HG03558 (cell line): ENCODE measurements at regions not wholly inside any gene's neighbourhood (a gene's known extent, or its start where the extent isn't known, plus 50 kb on each side); places are given as distances from the start of the nearest gene placed in this dataset.

ENCODE experiments used
- ATAC-seq: cut with Tn5 transposase; IDR thresholded peaks from one replicate; pipeline ENCODE4 v1.9.1; 2021; ENCODE audit warnings: moderate number of reproducible peaks; ENCODE audit not compliant: unreplicated experiment; ENCODE audit errors: extremely low read depth

DNA sequence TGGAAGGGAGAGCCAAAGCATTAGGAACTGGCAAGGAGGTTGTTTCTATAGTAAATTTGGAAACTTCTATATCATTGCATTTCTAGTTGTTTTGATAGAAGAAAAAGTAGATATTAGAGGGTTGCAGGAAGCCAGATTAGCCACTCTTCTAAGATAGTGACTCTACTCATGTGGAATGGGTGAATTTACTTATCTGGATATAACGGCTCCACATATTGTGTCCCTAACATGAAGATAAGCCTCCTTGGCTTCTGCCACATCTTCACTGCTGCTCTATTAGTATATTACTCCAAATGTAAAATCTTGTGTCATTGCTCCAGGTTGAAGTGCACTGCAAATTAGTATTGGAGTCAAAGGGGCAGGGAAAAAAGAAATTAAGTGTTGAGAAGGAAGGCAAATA, 283.3 kb downstream of the CASP12 start:
- ATAC-seq = no peak

DNA sequence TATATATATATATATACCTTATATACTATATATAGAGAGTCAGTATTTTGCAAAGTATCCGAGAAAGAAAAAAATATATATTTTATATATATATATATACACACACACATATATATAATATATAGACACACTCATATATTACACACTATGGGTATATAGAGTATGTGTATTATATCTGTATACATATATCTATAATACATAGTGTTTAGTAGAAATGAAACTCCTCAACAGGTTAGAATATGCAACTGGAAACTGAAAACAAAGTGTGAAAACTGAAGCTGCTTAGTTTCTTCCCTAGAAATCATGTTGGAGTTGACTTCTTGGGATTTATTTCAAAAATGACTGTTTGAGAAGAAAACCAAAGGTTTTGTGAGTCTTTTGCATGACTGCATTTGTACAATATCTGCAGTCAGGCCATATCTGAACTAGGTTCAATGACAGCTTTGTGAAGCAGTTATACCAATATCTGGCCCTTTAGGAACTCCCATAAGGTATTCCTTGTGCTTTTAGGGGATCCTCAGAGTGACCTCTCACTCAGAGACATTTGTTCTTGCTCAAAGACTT, 284.1 kb downstream of the CASP12 start:
- ATAC-seq = no peak

DNA sequence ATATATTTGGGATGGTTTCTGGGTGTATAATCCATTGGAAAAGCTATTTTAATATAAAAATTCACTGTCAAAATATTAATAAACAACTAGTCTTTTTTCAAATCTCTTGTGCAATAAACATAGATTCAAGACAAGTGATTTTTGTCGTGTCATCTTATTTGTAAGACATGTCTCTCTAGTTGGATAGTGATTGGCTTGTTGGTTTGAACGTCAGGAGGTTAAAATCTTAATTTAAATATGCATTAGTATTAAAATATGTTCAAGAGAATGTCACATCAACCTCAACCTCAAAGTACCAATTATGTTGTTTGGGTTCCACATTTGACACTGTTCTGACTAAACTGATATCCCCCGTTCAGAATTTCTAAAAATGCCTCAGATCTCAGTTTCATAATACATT, 287.6 kb downstream of the CASP12 start:
- no peak for ATAC-seq

DNA sequence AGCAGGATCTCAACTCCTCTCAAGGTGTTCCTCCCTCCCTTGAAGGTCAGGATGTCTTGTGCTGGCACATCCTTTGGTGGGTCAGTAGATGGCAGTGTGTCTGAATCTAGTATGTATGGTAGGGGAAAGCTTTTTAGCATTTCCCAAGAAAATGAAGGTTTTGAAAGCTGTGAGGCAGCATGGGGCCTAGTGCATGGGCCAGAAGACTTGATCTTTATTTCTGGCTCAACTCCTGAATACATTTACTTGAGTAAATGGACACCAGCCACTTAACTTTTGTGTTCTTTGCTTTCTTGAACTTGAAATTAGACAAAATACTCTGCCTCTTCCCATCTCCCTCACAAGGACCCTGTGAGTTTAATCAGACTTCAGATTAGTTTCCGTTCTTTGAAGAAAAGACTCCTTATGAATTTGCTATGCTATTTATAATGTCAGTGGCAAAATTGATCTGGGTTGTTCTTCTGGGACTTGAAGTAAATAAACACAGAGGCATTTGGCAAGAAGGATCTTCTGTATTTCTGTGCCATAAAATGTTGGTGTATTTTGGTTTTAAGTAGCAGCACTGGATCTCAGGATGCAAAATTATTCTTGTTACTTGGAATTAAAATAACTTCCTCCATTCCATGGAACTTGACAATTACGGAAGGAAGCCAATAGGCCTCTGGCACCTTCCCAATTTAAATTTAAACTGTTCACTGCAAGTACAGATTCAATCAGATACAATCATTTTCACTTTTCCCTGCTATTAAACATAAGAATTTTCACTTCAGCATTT, 288.8 kb downstream of the CASP12 start:
- ATAC-seq = peak; percentile 86

DNA sequence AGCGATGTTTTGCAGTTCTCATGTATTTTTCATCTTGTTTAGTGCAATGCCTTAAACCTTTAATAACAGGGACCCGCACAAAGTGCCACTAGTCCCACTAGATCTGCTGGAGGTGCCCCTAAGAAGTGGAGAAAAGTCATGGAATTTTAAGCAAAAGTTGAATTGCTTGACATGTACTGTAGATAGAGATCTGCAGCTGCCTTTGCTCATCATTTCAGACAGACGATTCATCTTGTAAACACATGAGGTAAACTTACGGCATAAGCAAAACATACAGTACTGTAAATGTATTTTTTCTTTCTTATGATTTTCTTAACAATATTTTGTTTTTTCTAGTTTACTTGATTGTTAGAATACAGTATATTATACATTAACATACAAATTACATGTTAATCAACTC, 295.6 kb downstream of the CASP12 start:
- ATAC-seq = no peak

DNA sequence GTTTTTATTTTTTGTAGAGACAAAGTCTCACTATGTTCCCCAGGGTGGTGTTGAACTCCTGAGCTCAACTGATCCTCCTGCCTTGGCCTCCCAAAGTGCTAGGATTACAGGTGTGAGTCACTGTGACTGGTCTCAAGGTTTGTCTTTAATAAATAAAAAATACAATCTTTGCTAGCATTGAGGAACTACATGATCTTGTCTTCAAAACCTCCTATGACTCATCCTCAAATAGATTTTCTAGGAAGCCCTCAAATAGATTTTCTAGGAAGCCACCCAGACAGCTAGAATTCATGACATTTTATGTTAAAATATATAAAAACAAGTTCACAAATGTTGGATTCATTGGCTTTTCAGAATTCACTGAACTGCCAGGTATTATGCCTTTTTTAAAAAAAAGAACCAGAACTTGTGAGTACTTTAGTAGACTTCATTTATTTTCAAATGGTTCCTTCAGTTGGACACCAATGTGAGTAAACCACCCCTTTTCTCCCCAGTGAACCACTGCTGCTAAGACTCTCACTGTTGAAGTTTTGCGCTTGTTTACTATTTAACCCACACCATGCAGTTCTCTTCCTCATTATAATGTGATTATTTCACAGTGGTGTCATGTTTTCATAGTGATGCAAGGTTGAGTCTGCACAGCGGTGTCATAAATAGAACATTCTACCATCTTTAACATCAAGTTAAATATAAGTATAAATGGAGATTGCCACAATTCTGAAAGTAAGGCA, 303.9 kb downstream of the CASP12 start:
- ATAC-seq = no peak

DNA sequence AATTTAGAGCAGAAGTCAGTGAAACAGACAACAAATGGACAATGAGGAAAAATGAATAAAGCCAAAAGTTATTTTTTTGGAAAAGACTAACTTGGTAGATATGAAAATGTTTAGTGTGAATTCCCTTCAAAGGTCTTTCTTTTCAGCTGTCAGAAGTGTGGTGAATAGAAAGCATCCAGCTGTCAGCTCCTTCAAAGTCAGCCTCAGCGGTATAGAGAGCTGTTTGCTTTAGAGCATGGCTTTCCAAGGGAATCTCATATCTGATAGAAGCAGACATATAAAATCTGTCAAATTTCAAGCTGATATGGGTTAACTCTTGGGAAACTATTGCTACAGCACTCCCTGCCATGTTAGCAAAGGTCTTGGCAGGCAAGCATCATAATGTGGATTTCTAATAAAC, 309.3 kb downstream of the CASP12 start:
- ATAC-seq = no peak

DNA sequence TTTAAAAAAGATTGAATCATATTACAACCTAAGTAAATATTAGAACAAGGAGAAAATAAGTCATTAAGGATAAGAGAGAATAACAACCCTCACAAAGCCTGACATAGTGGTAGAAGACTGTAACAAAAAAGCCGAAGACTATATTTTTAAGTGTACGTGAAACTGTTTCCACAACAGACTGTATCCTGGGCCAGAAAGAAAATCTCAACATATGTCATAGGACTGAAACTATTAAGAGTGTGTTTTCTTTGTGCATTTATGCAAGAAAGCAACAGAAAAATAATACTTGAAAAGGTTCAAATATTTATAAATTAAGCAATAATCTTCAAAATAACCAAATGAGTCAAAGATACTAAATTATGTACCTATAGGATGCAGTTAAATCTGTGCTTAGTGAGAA, 309.8 kb downstream of the CASP12 start:
- no peak for ATAC-seq

DNA sequence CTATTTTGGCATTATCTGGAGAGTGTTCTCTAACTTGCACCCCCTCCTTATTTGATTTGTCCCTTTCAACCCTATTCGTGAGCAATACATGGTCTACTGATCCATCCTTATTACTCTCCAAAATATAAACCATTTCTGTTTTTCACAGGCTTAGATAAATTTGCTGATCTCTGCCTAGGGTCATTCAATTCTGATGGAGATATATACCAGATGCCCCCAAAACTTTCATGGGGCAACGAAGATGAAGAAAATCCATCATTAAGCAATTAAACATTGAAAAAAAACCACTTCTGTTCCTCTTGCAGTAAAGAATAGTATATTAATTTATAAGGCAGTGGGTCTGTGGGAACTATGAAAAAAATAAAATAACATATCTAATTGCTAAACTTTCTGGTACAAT, 313.4 kb downstream of the CASP12 start:
- no peak for ATAC-seq

DNA sequence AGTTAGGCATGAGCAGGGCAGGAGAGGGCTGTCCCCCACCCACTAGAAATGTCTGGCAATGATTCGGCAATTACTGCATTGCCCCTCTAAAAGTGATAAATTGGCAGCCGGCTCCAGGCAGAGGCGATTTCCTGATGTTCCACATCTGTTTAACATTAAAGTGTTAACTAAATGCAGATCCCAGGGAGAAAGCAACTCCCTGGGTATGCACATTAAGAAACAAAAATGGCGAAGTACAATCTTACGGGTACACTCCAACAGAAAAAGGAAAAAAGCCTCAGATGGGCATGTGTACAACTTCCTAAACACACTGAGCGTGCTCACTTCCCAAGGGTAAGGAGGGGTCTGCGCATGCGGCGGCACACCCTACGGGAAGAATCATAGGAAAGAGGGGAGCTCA, 314.4 kb downstream of the CASP12 start:
- no peak for ATAC-seq

DNA sequence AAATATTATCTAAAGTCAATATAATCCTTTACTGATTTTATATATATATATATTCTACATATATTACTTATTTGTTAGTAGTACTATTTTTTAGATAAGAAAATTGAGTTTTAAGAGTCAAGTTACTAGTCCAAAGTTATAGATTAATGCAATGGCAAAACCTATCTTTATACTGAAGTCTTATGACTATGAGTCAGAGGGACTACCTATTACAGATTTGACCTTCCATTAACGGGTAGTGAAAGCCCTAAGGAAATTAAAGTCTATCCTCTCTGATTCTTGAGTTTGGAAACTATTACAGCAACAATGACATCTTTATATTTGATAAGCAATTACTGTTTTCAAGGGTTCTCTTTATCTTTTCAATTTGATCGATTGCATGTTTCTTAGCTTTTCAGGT, 315.8 kb downstream of the CASP12 start:
- ATAC-seq = no peak

DNA sequence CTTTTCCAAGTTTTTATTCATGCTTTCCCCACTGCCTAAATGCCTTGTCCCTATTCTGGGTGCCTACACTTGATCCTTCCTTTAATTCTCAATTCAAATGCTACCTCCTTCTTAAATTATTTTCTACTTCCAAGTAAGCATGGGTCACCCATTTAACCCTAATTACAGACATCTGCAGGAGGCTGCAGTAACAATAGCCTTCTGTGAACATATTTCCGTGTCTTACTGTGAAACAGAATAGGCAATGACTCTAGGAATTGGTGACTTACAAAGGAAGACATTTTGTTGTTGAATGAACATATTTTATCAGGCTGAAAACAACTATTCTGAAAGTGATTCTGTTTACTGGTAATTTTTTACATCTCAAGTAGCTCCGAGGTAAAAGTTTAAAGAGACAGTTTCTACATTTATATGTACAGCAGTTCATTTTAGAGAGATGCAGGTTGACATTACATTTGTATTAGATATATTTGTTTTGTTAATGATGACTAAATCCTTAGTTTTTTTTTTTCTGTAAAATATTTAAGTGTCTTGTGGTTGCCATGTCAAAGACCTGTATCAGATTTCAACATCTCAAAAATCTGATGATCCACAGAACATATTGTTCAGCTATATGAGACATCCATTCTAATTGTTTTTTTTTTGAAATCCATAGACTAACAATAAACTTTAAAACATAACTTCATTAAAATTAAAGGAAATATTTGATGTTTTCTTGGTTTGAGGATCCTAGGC, 316.8 kb downstream of the CASP12 start:
- ATAC-seq = no peak

DNA sequence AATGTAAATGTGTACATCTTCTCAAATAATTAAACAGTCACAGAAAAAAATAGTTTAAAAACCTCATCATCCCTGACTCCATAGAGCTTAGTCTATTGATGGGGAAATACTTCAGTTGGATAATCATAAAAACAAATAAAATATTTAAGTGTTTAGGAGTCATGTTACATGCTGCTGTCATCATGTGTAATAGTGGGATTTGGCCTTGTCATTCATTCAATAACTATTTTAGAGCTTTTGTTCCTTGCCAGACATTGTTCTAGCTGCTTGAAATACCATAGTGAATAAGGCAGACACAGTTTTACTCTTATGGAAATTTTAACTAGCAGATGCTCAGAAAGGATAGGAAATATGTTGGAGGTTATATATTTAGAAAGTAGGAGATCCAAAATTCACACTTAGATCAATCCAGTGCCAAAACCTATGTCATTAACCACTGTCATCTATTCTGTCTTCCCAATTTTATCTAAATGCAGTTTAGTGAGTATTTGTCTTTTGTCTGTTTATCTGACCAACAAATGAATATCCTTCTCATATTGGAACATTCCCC, 324.7 kb downstream of the CASP12 start:
- no peak for ATAC-seq

DNA sequence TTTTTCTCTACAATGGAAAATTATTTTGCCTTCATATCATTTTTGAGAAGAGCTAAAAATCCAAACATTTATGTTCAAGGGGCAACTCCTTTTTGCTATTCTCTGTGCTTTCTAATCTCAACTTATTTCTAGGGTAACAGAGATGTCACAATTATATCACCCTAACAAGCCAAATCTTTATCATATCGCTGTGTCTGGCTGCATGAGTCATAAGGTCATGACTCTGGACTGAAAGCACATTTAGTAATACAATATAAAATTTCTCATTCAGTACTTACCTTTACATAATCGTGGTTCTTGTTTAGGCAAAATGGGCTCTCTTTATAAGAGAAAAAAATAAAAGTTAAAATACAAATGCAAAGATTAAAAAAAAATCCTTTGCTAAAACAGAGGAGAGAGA, 326.0 kb downstream of the CASP12 start:
- ATAC-seq = no peak

DNA sequence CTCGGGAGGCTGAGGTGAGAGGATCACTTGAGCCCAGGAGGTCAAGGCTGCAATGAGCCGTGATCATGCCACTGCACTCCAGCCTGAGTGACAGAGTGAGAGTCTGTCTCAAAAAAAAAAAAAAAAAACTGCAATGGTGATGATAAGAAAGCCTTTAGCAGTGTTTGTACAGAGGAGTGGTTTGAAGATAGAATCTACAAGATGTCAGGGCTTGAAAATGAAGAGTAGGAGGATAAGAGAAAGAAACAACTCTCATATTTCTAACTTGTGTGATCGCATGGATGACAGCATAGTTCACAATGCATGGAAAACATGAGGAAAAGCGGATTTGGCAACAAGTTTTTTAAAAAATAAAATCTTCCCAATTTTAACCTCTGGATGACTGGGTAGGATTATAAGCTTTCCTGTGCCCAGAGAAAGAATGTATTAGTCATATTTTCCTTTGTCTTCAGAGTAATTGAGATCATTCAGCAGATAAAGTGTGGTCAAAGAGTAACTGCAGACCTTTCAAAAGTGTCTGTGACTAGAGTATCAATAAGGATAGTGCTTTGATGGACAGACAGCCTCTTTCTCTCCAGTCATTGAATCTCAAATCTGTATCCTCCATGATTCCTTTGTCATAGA, 328.1 kb downstream of the CASP12 start:
- no peak for ATAC-seq

DNA sequence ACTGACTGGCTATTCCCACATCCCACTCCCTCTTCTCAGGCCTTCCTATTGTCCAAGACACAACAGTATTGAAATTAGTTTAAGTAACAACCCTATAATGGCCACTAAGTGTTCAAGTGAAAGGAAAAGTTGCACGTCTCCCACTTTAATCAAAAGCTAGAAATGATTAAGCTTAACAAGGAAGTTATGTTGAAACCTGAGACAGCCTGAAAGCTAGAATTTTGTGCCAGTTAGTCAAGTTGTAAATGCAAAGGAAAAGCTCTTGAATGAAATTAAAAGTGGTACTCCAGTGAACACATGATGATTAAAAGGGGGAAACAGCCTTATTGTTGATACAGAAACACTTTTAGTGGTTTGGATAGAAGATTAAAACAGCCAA, 332.7 kb downstream of the CASP12 start:
- ATAC-seq = no peak

DNA sequence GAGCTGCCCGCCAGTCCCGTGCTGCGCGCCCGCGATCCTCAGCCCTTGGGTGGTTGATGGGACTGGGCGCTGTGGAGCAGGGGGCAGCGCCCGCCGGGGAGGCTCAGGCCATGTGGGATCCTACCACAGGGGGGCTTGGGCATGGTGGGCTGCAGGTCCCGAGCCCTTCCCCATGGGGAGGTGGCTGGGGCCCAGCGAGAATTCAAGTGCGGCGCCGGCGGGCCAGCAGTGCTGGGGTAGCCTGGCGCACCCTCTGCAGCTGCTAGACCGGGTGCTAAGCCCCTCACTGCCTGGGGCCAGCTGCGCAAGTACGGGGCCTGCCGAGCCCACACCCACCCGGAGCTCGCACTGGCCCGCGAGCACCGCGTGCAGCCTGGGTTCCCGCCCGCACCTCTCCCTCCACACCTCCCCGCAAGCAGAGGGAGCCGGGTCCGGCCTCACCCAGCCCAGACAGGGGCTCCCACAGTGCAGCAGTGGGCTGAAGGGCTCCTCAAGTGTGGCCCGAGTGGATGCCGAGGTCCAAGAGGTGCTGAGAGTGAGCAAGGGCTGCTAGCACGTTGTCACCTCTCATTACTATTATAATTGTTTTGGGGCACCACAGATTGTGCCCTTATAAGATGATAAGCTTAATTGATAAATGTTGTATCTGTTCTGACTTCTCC, 333.2 kb downstream of the CASP12 start:
- no peak for ATAC-seq

DNA sequence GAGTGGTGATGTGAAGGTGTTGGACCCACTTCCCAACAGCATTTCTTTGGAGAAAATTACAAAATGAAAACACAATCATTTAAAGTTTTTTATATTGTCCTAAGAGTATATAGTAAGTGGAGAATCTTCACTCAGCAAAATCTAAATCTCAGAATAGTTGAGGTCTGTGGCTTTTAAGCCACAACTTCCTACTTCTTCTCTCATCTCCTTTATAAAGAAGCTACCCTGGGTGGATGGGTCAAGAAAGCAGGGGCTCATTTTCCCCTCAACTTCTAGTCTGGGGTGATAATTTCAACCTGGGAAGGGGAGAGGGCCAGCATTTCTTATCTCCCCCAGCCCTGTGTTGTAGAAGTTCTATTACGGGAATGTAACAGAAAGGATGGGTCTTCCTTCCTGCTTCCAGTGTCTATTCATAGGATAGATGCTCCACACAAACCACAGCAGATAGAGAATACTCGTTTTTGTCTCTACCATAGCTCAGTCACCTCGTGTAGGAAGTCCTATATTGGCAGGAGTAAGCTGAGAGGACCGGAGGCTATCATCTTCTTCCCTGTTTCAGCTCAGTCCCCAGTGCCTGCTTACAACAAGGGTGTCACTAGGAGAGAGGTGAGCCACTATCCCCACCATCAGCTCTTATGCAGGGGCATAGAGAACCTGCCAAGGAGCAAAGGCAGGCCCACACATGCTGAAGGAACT, 341.5 kb downstream of the CASP12 start:
- no peak for ATAC-seq

DNA sequence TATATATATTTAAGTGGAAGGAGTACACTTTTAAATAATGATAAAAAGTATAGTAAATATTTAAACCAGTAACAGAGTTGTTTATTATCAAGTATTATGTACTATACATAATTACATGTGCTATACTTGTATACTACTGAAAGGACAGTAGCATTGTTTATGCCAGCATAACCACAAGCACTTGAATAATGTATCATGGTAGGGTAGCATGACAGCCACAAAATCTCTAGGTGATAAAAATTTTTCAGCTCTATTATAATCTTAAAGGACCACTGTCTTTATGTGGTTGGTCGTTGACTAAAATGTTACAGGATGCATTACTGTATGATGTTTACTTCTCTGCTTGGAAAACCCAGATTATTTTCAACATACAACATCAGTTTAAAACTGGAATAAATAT, 349.2 kb downstream of the CASP12 start:
- no peak for ATAC-seq
